ENCODE measurements at regions not wholly inside any gene's neighbourhood (a gene's known extent, or its start where the extent isn't known, plus 50 kb on each side); places are given as distances from the start of the nearest gene placed in this dataset.

- ATAC-seq = no peak
- TF ChIP-seq ZNF70 (CRISPR knock-in tag; IDR thresholded peaks at IDR 0.05) (no peak), CSDC2 (CRISPR knock-in tag; IDR thresholded peaks at IDR 0.05) (no peak), ZNF8 (CRISPR knock-in tag; IDR thresholded peaks at IDR 0.05) (no peak), TSHZ2 (CRISPR knock-in tag; IDR thresholded peaks at IDR 0.05) (no peak), OSR1 (CRISPR knock-in tag; IDR thresholded peaks at IDR 0.05) (no peak), GLIS3 (CRISPR knock-in tag; IDR thresholded peaks at IDR 0.05) (no peak), ZNF565 (CRISPR knock-in tag; conservative IDR thresholded peaks at IDR 0.05; ENCODE audit: low read depth) (no peak), TOX (CRISPR knock-in tag; IDR thresholded peaks at IDR 0.05; ENCODE audit: borderline replicate concordance) (no peak), BACH2 (CRISPR knock-in tag; IDR thresholded peaks at IDR 0.05; ENCODE audit: borderline replicate concordance) (no peak), ZFP3 (CRISPR knock-in tag; IDR thresholded peaks at IDR 0.05) (no peak), TCF4 (CRISPR knock-in tag; IDR thresholded peaks at IDR 0.05; ENCODE audit: borderline replicate concordance) (no peak), ISL1 (CRISPR knock-in tag; IDR thresholded peaks at IDR 0.05) (no peak), POU6F1 (CRISPR knock-in tag; IDR thresholded peaks at IDR 0.05; ENCODE audit: borderline replicate concordance, low read depth) (no peak), ARNTL (CRISPR knock-in tag; IDR thresholded peaks at IDR 0.05; ENCODE audit: borderline replicate concordance, low read depth) (no peak), PPARA (CRISPR knock-in tag; IDR thresholded peaks at IDR 0.05; ENCODE audit: borderline replicate concordance) (no peak), CSRNP3 (CRISPR knock-in tag; IDR thresholded peaks at IDR 0.05) (no peak), CREB5 (CRISPR knock-in tag; IDR thresholded peaks at IDR 0.05; ENCODE audit: low read depth) (no peak), PATZ1 (CRISPR knock-in tag; IDR thresholded peaks at IDR 0.05; ENCODE audit: borderline replicate concordance) (no peak)
These were observed 63.6 kb upstream of the ARID1B start for GRCh38 chr6:156713548-156713947.

GRCh38 chr6:156710479-156710878 lies 66.7 kb upstream of the ARID1B start:
- TF ChIP-seq TCF4 (CRISPR knock-in tag; IDR thresholded peaks at IDR 0.05; ENCODE audit: borderline replicate concordance) (no peak), ZC3H10 (CRISPR knock-in tag; IDR thresholded peaks at IDR 0.05) (no peak), CREB5 (CRISPR knock-in tag; IDR thresholded peaks at IDR 0.05; ENCODE audit: low read depth) (no peak)
- ATAC-seq = no peak

- ATAC-seq = no peak
- TF ChIP-seq PPARA (CRISPR knock-in tag; IDR thresholded peaks at IDR 0.05; ENCODE audit: borderline replicate concordance) (no peak), PATZ1 (CRISPR knock-in tag; IDR thresholded peaks at IDR 0.05; ENCODE audit: borderline replicate concordance) (no peak), ZFP3 (CRISPR knock-in tag; IDR thresholded peaks at IDR 0.05) (no peak), SNAI2 (CRISPR knock-in tag; IDR thresholded peaks at IDR 0.05) (no peak), TSHZ2 (CRISPR knock-in tag; IDR thresholded peaks at IDR 0.05) (no peak), POU6F1 (CRISPR knock-in tag; IDR thresholded peaks at IDR 0.05; ENCODE audit: borderline replicate concordance, low read depth) (no peak)
These were observed 69.4 kb upstream of the ARID1B start for GRCh38 chr6:156707818-156708217.
